KOPT-K1 (cell line): ENCODE measurements at regions not wholly inside any gene's neighbourhood (a gene's known extent, or its start where the extent isn't known, plus 50 kb on each side); places are given as distances from the start of the nearest gene placed in this dataset.

ENCODE experiments used
- H3K27ac ChIP-seq: fragments of 200-600 bp; sonication (generic); 2 replicates; pipeline ENCODE4 v1.5.1; 2016; ENCODE audit warnings: antibody characterized with exemption, mild to moderate bottlenecking, low read depth, low read length; ENCODE audit not compliant: poor library complexity, severe bottlenecking
- H3K36me3 ChIP-seq: fragments of 200-600 bp; sonication (generic); 2 replicates; pipeline ENCODE4 v1.5.1; 2017; ENCODE audit warnings: antibody characterized with exemption, mild to moderate bottlenecking, low read length, moderate library complexity; ENCODE audit not compliant: insufficient read depth
- H3K9me3 ChIP-seq: fragments of 200-600 bp; sonication (generic); 2 replicates; pipeline ENCODE4 v1.5.1; 2017; ENCODE audit warnings: antibody characterized with exemption, low read length, mild to moderate bottlenecking; ENCODE audit not compliant: insufficient read depth, poor library complexity, severe bottlenecking

DNA sequence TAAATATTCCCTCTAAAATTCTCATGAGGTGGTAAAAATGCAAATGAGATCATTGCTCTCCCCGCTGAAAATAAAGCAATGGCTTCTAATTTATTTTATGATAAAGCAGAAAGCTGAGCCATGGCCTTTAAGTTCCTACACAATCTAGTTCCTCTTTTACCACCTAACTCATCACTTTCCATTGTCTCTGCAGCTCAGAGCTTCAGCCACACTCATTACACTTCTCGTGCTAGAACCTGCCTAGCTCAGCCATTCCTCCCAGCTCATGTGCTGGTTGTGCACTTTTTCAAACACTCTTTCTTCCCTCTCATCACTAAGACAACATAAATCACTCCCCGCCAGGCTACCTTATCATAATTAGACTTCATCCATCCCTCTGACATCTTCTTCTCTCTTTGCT, 1112.1 kb upstream of the PRKX start:
- no peaks in the 10 kb centered on the region for H3K36me3 ChIP-seq
- no peak overlapping the region for H3K27ac ChIP-seq
- no peaks in the 10 kb centered on the region for H3K9me3 ChIP-seq

DNA sequence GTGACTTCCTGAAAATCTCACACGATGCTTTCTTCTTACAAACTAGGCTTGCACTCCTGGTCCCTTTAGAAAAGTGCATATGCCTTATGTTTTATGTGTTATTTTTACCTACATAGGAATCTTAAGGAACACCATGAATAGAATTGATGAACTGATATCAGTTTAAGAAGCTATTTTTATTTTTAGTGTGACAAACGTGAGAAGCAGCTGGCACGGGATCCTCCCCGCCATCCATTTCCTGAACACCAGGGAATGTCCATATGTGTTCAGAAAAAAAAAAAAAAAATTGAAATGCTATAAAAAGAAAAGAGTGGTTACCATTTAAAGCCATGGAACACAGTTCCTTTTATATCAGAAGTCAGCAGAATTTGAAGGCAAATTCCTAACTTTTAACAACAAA, 1096.1 kb upstream of the PRKX start:
- H3K27ac ChIP-seq, result no peak overlapping the region
- no peaks in the 10 kb centered on the region for H3K36me3 ChIP-seq
- H3K9me3 ChIP-seq, result no peaks in the 10 kb centered on the region

DNA sequence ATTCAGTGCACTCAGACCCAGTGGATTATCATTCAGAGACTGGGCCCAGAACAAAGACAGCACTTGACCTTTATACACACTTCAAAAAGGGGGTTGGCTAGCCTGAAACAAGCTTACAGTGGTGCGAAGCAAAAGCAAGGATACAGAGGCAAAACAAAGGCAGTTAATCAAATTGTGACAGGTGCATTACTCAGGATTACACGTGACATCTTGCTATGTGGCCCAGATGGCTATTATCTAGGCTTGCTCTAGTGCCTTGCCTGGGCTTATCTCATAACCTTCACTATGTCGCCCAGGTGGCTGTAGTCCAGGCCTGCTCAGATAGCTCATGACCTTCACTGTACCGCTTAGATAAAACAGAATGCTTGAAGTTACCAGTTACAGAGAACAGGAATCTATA, 1092.1 kb upstream of the PRKX start:
- no peaks in the 10 kb centered on the region for H3K36me3 ChIP-seq
- H3K9me3 ChIP-seq, result no peaks in the 10 kb centered on the region
- no peak overlapping the region for H3K27ac ChIP-seq

DNA sequence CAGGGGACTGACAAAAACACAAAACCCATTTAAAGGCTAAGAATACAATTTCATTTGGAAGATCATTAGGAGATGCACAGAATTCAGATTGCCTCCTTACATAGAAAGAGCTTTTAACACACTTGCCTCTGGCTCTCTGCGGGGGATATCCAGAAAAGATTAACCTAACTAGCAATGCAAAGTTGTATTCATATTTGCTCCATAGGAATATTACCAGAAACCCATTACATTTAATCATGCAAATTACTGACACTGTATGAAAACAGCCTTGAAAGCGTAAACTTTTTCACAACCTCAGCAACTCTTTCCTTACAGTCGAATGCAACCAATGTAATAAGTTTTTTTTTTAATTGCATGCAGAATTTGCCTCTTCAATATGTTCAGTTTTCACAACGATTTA, 1087.3 kb upstream of the PRKX start:
- Histone ChIP-seq H3K36me3 (no peaks in the 10 kb centered on the region), H3K27ac (no peak overlapping the region), H3K9me3 (no peaks in the 10 kb centered on the region)

DNA sequence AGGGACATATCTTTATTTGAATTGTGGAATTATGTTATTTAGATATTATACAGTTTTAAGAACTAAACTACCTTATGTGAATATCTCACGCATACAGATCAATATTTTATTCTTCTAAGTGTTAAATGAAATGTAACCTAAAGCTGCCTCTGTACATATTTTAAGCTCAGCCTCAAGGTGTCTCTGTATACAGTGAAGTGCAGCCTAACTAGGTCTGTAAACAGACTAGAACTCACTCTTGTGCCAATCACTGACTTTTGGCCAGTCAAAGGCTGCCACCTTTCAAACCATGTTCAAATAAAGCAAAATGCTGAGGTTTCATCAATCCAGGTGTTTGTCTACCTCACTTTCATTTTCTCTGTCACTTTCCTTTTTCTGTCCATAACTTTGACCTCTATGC, 1074.5 kb upstream of the PRKX start:
- H3K9me3 ChIP-seq, result no peaks in the 10 kb centered on the region
- no peaks in the 10 kb centered on the region for H3K36me3 ChIP-seq
- no peak overlapping the region for H3K27ac ChIP-seq

DNA sequence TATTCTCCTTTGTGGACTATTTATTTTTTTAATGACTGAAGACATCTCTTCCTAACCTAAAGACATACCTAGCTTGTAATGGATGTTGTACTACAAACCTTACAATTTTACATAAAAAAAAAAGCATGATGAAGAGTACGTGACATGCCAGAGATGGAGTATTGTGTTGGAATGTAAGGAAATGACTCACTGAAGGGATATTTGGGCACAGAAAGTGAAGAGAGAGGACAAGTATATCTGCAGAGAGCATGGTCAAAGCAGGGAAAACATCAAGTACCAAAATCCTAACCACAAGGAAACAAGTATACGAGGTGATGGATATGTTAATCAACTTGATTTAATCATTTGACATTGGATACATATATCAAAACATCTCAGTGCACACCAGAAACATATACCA, 1051.4 kb upstream of the PRKX start:
- Histone ChIP-seq H3K9me3 (no peaks in the 10 kb centered on the region), H3K27ac (no peak overlapping the region), H3K36me3 (no peaks in the 10 kb centered on the region)

DNA sequence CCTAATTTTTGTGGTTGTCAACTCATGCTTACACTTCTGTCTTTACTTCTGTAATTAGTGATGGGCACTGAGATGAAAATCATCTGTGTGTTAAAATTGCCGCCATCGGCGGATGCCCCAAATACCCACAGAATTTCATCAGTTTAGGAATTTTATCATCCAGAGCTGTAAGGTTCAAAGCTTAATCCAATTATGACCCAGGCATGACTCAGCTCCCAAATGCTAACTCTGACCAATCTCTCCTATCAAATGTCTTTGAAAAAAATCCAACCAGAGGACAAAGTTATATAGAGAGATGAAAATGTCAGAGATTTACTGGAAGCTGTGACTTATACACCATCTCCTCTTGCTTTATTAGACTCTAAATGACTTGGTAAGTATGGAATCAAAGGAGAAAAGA, 1048.7 kb upstream of the PRKX start:
- no peaks in the 10 kb centered on the region for H3K36me3 ChIP-seq

DNA sequence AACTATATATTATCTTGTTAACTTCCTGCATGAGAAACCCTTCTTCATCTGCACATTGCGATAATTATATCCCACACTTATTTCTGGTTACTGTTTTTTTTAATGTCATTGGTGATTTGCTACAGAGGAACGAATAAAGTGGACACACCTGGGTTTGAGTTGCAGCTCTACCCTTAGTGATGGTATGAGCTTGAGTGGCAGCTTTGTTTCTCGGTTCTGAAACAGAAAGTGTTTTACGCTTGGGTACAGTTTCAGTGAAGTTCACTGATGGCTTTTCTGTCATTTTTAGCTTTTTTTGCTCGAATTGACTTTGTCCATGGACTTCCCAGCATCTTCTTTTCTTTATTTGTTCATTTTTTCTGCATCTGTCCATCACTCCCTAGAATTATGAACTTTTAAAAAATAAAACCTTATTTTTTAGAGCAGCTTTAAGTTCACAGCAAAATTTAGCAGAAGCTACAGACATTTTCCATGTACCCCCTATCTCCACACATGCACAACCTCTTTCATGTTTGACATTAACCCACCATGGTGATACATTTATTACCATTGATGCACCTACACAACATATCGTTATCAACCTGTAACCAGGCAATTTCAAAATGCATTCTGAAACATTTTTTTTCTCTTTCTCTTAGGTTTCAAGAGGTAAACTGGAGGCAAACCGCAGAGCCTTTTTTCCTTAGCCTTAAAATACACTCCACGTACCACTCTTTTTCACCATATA, 1041.6 kb upstream of the PRKX start:
- Histone ChIP-seq H3K27ac (no peak overlapping the region), H3K9me3 (no peaks in the 10 kb centered on the region), H3K36me3 (no peaks in the 10 kb centered on the region)

More for the DNA sequence above, 1048.7 kb upstream of the PRKX start:
- H3K9me3 ChIP-seq, result no peaks in the 10 kb centered on the region
- no peak overlapping the region for H3K27ac ChIP-seq

DNA sequence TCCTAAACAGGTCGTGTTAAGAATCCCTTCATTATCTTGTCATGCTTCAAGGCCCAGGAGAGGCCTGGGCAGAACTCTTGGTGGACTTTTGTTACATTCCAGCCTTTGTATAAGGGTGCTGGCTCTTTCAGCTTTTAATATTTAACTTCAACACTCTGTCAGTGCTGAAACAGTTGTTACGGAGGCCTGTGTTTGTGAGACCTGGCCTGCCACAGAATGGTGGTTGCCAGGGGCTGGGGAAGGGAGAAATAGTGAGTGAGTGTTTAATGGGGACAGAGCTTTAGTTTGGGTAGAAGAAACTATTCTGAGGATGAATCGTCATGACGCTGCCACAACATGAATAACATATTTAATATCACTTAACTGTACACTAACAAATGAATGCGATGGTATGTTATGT, 1027.6 kb upstream of the PRKX start:
- Histone ChIP-seq H3K36me3 (no peaks in the 10 kb centered on the region), H3K9me3 (no peaks in the 10 kb centered on the region), H3K27ac (no peak overlapping the region)

DNA sequence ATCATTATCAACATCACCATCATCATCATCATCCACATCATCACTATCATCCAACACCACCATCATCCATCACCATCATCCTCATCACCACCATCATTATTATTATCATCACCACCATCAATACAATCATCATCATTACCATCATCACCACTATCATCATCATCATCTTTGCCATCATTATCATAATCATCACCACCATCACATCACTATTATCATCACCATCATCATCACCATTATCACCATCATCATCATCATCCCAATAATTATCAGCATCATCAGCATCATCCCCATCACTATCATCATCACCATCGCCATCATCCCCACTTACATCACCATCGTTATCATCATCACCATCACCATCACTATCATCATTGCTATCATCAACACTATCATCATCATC, 1021.9 kb upstream of the PRKX start:
- H3K9me3 ChIP-seq, result no peaks in the 10 kb centered on the region
- H3K36me3 ChIP-seq, result no peaks in the 10 kb centered on the region
- H3K27ac ChIP-seq, result no peak overlapping the region

DNA sequence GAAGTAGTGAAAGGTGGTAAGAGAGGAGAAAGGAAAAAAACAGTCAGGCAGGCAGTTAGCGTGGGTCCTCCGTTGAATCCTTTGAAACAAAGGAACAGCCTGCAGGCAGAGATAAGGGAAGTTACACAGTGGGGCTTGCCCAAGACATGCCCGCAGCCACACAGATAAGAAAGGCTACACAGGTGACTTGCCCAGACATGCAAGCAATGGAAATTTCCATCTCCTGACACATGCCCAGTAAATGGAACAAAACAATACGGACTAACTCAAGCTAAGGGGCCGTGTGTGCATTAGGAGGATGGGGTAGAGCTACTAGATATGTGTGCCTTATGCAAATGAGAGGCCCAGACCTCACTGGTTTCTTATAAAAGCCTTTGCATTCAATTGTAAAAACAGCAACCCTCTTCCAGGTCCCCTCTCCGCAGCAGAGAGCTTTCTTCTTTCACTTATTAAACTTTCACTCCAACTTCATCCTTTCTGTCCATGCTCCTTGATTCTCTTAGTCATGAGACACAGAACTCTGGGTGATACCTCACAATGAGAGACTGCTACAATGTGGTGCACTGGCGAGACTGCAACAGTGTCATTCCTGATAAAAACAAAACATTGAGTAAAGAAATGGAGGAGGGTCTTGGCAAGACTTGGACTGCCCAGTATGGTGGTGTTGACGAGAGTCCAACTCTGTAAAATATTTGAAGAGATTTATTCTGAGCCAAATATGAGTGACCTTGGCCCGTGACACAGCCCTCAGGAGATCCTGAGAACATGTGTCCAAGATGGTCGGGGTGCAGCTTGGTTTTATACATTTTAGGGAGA, 997.4 kb upstream of the PRKX start:
- Histone ChIP-seq H3K27ac (no peak overlapping the region), H3K36me3 (no peaks in the 10 kb centered on the region), H3K9me3 (no peaks in the 10 kb centered on the region)

DNA sequence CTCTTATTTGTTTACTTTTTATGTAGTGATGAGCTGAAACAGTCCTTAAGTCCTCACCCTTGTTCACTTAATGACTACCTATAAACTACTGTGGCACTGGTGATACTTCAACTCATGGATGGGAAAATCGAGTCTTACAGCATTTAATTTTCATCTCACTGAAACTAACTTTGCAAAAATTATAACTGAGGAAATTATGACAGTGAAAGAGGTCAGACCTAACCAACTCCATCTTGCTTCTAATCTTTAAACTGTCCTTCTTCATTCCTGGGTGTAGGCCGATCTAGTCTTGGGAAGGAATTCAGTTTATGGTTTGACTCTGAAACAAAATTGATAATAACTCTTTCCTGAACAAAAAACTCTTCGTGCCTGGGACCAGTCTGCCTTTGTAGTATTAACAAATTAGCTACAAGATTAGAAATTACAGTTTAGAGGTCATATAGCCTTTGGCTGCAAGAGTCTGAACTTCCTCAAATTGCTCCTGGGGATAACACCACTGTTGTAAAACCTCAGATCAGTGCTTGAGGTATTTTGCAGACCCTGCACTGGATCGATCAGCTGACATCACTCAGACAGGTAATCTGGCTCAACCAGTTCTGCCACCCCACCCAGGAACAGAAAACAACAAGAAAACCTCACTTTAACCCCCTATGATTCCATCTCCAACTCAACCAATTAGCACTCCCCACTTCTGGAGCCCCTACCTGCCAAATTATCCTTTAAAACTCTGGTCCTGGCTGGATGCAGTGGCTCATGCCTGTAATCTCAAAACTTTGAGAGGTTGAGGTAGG, 995.7 kb upstream of the PRKX start:
- Histone ChIP-seq H3K9me3 (no peaks in the 10 kb centered on the region), H3K27ac (no peak overlapping the region)

DNA sequence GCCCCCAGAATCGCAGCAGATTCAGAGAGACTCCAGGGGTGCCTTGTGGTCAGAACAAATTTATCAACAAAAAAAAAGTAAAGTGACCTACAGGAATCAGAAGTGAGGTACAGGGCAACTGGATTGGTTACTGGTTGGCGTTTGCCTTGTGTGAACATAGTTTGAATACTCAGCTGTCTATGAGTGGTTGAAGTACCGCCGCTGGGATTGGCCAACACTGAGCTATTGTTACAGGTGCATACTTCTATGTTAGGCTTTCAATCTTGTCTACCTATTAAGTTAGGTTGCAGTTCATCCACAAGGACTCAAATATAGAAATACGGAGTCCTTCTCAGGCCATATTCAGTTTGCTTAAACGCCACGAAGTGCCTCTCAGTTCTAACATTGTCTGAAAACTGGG, 993.5 kb upstream of the PRKX start:
- no peaks in the 10 kb centered on the region for H3K36me3 ChIP-seq
- H3K9me3 ChIP-seq, result no peaks in the 10 kb centered on the region
- no peak overlapping the region for H3K27ac ChIP-seq

More for the DNA sequence above, 995.7 kb upstream of the PRKX start:
- H3K36me3 ChIP-seq, result no peaks in the 10 kb centered on the region

DNA sequence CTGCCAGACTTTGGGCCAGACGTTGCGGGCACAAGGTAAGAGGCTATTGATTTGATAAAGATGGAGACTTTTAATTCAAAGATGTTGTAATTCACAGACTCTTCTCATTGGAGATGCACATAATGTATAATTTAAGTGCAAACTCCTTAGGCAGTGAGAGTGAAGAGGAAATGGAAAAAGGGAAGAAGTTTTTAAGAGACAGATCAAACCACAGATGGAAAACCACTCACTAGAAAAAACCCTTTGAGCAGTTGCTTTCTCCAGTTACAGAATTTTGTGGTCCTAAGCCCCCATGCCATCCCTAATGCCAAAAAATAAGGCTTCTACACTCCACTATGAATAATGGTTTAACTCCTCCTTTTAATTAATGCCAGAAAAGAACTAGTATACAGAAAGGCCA, 977.1 kb upstream of the PRKX start:
- Histone ChIP-seq H3K27ac (no peak overlapping the region), H3K9me3 (no peaks in the 10 kb centered on the region)

DNA sequence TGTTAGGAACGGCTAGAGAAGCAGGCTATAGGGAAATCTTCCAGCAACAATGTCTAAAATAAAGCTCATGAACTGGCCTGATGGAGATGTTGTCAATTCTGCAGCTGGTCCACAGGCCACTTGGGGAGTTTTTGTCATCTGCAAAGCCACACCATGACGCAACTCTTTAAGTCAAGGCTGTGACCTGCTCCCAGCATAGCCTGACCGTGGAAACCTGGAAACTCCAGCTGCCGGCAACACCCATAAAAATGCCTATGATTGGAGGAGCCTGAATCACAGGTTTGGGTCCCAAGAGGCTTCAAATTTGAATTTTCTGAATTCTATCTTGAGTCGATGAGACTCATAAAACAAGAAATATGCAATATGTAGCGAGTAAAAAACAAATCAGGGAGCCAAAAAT, 969.2 kb upstream of the PRKX start:
- Histone ChIP-seq H3K9me3 (no peaks in the 10 kb centered on the region), H3K27ac (no peak overlapping the region), H3K36me3 (no peaks in the 10 kb centered on the region)

More for the DNA sequence above, 977.1 kb upstream of the PRKX start:
- no peaks in the 10 kb centered on the region for H3K36me3 ChIP-seq
